Fibroblast of skin of right biceps (primary cell): ENCODE measurements at regions not wholly inside any gene's neighbourhood (a gene's known extent, or its start where the extent isn't known, plus 50 kb on each side); places are given as distances from the start of the nearest gene placed in this dataset.
A peak's percentile ranks its signal among the peaks of the same experiment; 100 is the strongest.

Experiments used
- DNase-seq: peaks from one replicate; pipeline ENCODE4 v3.0.0-alpha.2; 2013

GRCh38 chr11:38252620-38253019, 1654.6 kb upstream of the RAG2 start:
- no peak for DNase-seq

DNA sequence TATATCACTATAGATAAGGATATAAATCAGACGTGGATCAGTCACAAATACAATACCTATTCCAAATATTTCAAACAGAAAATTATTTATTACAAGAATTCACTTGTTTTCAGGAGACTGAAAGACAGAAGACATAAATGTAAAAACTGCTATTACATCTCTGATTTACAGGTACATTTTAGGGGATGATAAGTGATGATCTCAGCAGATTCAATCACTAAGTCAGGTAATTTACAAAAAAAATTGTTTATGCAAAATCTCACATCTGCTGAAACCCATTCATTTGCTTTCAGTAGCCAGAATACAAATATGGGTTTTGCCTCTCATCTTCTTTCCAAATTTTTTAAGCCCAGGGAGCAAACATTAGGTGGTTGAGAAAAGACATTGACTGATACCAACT, 1648.4 kb upstream of the RAG2 start:
- no peak for DNase-seq

DNA sequence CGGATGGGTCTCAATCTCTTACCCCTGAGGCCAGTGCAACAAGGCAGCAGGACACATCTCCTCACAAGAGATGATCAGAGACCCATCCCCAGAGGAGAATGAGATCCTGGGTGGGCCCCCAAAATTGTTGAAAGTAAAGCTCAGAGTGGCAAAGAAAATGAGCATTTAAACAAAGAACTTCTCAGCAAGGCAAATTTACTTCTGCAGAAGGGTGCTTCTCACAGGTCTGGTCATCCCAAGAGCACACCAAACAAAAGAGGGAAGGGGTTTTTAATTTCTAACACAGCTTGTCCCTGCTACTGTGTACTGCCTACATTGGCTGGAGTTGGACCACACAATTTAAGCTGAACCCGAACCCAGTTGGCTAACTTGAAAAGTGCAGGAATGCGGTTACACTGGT, 1628.6 kb upstream of the RAG2 start:
- no peak for DNase-seq

- no peak for DNase-seq
Observed at GRCh38 chr11:38221295-38221694, 1623.3 kb upstream of the RAG2 start.

DNA sequence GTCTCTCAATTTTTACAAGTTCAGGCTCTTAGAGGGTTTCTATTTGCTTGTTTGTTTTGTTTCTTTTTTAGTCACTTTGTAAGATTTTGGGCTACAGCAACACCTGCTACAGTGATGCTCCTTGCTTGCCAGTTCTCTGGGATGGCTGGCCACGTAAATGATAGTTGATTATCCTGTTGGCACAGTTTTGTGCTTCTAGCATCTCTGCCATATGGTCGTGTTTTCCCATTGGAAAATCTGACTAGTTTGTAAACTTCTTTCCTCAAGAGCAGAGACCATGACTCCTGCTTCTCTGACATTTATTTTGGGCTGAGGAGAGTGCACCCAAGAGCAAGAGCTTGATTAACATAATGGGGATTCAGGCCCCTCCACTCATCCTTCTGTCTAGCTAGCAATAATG, 1621.6 kb upstream of the RAG2 start:
- DNase-seq: no peak

DNA sequence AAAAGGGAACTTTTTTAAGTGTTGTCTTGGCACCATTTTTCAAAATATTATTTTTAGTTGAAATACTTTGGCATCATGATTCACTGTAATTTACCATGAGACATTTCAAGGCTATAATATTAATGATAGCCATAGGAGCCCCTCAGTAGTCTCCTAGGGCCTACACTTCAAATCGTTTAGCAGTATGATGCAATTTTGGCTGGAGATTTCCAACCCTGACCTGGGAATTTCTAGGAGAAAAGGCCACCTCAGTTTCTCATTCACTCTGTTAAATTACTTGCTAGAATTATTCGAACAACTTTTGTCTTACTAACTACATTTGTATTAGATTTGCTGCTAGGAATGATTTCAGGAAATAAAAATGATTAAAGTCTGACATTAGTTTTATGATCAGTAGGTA, 1610.9 kb upstream of the RAG2 start:
- DNase-seq: no peak

- DNase-seq: no peak
Observed at GRCh38 chr11:38206663-38207062, 1608.6 kb upstream of the RAG2 start.

- DNase-seq: no peak
Observed at GRCh38 chr11:38191101-38191500, 1593.1 kb upstream of the RAG2 start.

GRCh38 chr11:38182126-38182866, 1584.3 kb upstream of the RAG2 start:
- no peak for DNase-seq

- DNase-seq: no peak
Observed at GRCh38 chr11:38176686-38177322, 1578.8 kb upstream of the RAG2 start.

- DNase-seq: no peak
Observed at GRCh38 chr11:38173676-38174075, 1575.6 kb upstream of the RAG2 start.

DNA sequence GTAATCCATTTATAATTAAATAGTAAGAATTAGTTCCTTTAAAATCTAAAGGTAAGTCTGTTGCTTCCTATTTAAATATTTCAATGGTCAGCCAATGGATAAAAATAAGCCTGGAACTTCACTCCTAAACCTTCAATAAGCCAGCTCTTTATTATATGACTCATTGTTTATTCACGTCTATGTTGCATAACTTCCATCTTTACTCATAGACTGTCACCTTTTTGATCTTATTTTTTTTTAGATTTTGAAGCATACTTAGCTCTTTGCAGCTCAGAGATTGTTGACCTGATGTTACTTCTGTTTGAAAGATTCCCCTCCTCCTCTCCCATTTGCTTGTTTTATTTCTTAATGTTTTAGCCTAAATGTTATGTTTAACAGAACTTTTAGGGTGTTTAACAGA, 1571.2 kb upstream of the RAG2 start:
- peak; percentile 68 for DNase-seq

DNA sequence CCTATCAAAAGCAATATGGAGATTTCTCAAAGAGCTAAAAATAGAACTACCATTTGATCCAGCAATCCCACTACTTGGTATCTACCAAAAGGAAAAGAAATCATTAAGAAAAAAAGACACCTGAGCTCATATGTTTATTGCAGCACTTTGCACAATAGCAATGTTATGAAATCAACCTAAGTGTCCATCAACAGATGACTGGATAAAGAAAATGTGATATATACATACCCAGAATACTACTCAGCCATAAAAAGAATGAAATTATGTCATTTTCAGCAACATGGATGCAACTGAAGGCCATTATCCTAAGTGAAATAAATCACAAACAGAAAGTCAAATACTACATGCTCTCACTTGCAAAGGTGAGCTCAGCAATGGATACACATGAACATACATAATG, 1565.5 kb upstream of the RAG2 start:
- no peak for DNase-seq

- DNase-seq: no peak
Observed at GRCh38 chr11:38160433-38160832, 1562.4 kb upstream of the RAG2 start.

DNA sequence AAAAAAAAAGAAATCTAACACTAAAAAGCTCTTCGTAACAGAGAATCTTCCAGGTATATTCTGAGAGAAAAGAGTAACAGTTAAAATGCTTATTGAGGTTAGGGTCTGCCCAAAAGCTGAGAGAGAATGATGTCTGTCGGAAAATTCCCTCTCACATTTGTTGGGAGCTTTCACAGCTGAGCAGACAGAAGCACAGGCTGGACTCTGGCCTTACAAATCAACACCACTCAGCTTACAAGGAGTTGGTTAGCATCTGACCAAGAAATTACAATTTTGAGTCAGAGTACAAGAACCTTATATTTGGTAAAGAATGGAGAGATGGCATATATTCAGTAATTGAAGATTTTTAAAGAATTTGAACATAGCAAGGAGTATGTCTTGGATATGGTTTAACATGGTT, 1561.0 kb upstream of the RAG2 start:
- no peak for DNase-seq

- no peak for DNase-seq
Observed at GRCh38 chr11:38156495-38157146, 1558.6 kb upstream of the RAG2 start.

DNA sequence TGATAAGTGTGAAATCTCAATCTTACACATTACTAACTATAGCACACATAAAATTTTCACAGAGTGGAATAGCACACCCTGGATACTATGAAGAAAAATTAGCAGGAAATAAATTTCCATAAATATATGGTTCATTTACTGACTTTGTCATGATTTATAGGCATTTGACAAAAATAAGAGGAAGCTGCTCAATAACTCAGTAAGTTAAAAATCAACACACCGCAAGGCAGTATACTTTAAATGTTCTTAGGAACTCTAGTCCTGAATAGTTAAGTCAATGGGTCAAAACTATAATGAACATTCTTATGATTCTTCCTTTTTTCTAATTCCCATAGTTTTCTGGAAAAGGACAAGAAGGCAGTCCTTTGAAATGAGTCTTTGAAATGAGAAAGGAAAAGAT, 1557.8 kb upstream of the RAG2 start:
- DNase-seq: no peak

GRCh38 chr11:38153985-38154384, 1555.9 kb upstream of the RAG2 start:
- no peak for DNase-seq

DNA sequence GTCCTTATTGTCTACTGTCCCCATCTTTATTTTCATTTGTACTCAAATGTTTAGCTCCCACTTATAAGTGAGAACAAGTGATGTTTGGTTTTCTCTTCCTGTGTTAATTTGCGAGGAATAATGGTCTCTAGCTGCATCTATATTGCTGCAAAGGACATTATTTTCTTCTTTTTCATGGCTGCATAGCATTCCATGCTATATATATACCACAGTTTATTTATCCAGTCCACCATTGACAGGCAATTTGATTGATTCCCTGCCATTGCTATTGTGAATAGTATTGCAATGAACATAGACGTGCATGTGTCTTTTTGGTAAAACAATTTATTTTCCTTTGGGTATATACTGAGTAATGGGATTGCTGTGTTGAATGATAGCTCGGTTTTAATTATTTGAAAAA, 1545.8 kb upstream of the RAG2 start:
- no peak for DNase-seq

DNA sequence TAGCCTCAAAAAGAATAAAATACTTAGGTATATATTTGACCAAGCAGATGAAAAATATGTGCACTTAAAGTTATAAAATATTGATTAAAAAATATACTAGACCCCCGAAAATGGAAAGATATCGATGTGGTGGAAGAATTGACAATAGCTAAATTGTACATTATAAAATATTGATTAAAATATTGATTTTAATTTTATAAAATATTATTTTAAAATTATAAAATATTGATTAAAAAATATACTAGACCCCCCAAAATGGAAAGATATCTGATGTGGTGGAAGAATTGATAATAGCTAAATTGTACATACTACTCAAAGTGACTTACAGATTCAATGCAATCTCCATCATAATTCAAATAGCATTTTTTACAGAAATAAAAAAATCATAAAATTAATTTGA, 1540.9 kb upstream of the RAG2 start:
- DNase-seq: no peak

DNA sequence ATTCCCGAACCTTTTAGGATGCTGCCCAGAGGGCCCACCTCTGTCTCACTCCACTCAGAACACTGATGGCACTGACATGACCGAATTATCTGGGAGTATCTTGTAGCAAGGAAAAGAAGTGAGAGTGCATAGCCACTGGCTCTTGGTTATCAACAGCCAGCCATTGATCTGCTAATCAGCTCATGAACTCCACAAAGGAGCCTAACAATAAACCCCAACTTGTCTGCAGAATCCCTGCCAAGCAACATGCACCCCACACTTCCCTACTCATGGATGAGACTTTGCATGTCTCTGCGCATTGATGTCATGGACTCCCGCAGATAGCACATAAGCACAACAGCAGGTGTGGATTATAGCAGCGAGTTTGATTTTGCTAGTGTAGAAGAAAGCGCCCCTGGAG, 1538.9 kb upstream of the RAG2 start:
- DNase-seq: no peak

DNA sequence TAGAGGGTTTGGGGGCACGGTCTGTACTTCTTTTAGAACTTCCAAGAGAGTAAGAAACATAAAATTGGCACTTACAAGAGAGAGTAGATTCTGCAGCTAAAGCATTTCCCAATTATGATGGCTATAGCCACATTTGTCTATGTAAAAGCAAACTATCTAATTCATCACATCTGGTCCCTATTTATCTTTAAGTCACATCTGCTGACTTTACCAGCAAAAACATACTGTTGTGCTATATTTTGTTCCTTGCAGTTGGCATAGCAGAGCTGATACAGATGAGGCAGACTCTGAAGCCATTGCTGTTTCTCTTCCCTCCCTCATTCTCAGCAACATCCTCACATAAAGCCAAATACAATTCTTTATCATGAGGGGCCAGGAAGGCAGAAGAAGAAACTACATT, 1533.5 kb upstream of the RAG2 start:
- DNase-seq: no peak

GRCh38 chr11:38130976-38131375, 1532.9 kb upstream of the RAG2 start:
- DNase-seq: no peak

GRCh38 chr11:38130514-38130913, 1532.5 kb upstream of the RAG2 start:
- no peak for DNase-seq

DNA sequence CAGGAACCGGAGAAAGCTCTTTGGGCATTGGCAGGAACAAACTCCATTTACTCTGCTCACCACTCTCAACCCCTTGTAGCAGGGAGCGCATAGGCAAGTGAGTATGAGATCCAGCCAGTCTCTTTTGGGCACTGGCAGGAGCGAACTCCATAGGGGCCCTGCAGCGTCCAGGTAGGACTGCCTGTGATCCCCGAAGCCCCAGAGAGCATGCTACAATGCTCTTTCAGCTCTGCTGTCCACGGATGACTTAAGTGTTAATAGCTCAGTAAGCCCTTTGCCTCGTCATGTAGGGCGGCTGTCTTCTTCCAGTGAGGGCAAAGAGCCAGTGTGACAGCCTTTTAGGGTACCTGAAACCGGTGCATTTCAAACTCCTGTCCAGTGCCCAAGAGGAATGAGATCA, 1525.6 kb upstream of the RAG2 start:
- no peak for DNase-seq
